Activated T-helper 1 cell treated with Interleukin-2 at 50 U/mL for 16 hours (primary cell): ENCODE measurements at regions not wholly inside any gene's neighbourhood (a gene's known extent, or its start where the extent isn't known, plus 50 kb on each side); places are given as distances from the start of the nearest gene placed in this dataset.

Experiments used
- DNase-seq: peaks from one replicate; pipeline ENCODE4 v3.0.0-alpha.2; 2020; ENCODE audit warnings: low read depth

GRCh38 chr5:158553195-158553961 is 546.3 kb downstream of the EBF1 start:
- DNase-seq = no peak

- DNase-seq = no peak
Measured at GRCh38 chr5:158552241-158552640, 547.5 kb downstream of the EBF1 start.

- no peak for DNase-seq
Measured at GRCh38 chr5:158549311-158549710, 550.4 kb downstream of the EBF1 start.

GRCh38 chr5:158546748-158547147 is 553.0 kb downstream of the EBF1 start:
- no peak for DNase-seq

- DNase-seq = no peak
Measured at GRCh38 chr5:158545949-158546530, 553.7 kb downstream of the EBF1 start.

GRCh38 chr5:158544388-158545339 is 555.1 kb downstream of the EBF1 start:
- DNase-seq = no peak

GRCh38 chr5:158543539-158544387 is 556.0 kb downstream of the EBF1 start:
- DNase-seq = no peak

- no peak for DNase-seq
Measured at GRCh38 chr5:158541536-158542297, 558.0 kb downstream of the EBF1 start.

- DNase-seq = no peak
Measured at GRCh38 chr5:158538506-158539074, 561.1 kb downstream of the EBF1 start.

GRCh38 chr5:158537366-158537765 is 562.4 kb downstream of the EBF1 start:
- no peak for DNase-seq

GRCh38 chr5:158534203-158534602 is 565.5 kb downstream of the EBF1 start:
- no peak for DNase-seq

GRCh38 chr5:158532739-158533138 is 567.0 kb downstream of the EBF1 start:
- no peak for DNase-seq

- DNase-seq = no peak
Measured at GRCh38 chr5:158531860-158532259, 567.9 kb downstream of the EBF1 start.

- DNase-seq = no peak
Measured at GRCh38 chr5:158530115-158530514, 569.6 kb downstream of the EBF1 start.

GRCh38 chr5:158529454-158529853 is 570.3 kb downstream of the EBF1 start:
- no peak for DNase-seq

- no peak for DNase-seq
Measured at GRCh38 chr5:158525663-158526062, 574.1 kb downstream of the EBF1 start.

GRCh38 chr5:158524070-158524469 is 575.6 kb downstream of the EBF1 start:
- DNase-seq = no peak

GRCh38 chr5:158522776-158523175 is 576.9 kb downstream of the EBF1 start:
- no peak for DNase-seq

- DNase-seq = no peak
Measured at GRCh38 chr5:158521995-158522394, 577.7 kb downstream of the EBF1 start.

GRCh38 chr5:158519433-158520021 is 580.2 kb downstream of the EBF1 start:
- DNase-seq = no peak
